Stimulated activated CD4-positive, alpha-beta T cell treated with anti-CD3 and anti-CD28 coated beads, Interleukin-1b, Interleukin-23, amount 100 ng/mL, for 4 hours (primary cell): ENCODE measurements at regions not wholly inside any gene's neighbourhood (a gene's known extent, or its start where the extent isn't known, plus 50 kb on each side); places are given as distances from the start of the nearest gene placed in this dataset.
"Not testable (repeated sequence)": the region's sequence is repeated elsewhere in the genome, so short reads cannot be mapped to it uniquely, and the experiment has no call there.

ENCODE experiments used
- DNase-seq, 2 donors: peaks; one replicate each; pipeline ENCODE4 v3.0.0-alpha.2; 2020; ENCODE audit warnings: low read depth in 2 of 2

- DNase-seq, result no peak
Measured at GRCh38 chr2:2898744-2899143, 478.9 kb downstream of the EIPR1 start.

GRCh38 chr2:2896643-2897042, 481.0 kb downstream of the EIPR1 start:
- no peak for DNase-seq

- no peak for DNase-seq
Measured at GRCh38 chr2:2896011-2896410, 481.6 kb downstream of the EIPR1 start.

- not testable (repeated sequence) for DNase-seq
Measured at GRCh38 chr2:2894011-2894410, 483.6 kb downstream of the EIPR1 start.

GRCh38 chr2:2892892-2893291, 484.7 kb downstream of the EIPR1 start:
- DNase-seq, result no peak

- no peak for DNase-seq
Measured at GRCh38 chr2:2892378-2892777, 485.2 kb downstream of the EIPR1 start.

GRCh38 chr2:2890901-2891300, 486.7 kb downstream of the EIPR1 start:
- no peak for DNase-seq

GRCh38 chr2:2890246-2890645, 487.4 kb downstream of the EIPR1 start:
- DNase-seq, result no peak

- DNase-seq, result no peak
Measured at GRCh38 chr2:2889646-2890045, 488.0 kb downstream of the EIPR1 start.

- DNase-seq, result no peak
Measured at GRCh38 chr2:2889141-2889540, 488.5 kb downstream of the EIPR1 start.

GRCh38 chr2:2887772-2888387, 489.7 kb downstream of the EIPR1 start:
- DNase-seq, result no peak

- no peak for DNase-seq
Measured at GRCh38 chr2:2886922-2887321, 490.7 kb downstream of the EIPR1 start.

GRCh38 chr2:2881499-2881898, 496.1 kb downstream of the EIPR1 start:
- no peak for DNase-seq

GRCh38 chr2:2880938-2881337, 496.7 kb downstream of the EIPR1 start:
- DNase-seq, result no peak

GRCh38 chr2:2879781-2880180, 497.8 kb downstream of the EIPR1 start:
- DNase-seq, result no peak

GRCh38 chr2:2879071-2879470, 498.5 kb downstream of the EIPR1 start:
- DNase-seq, result no peak

GRCh38 chr2:2877427-2877826, 500.2 kb downstream of the EIPR1 start:
- no peak for DNase-seq

- no peak for DNase-seq
Measured at GRCh38 chr2:2876331-2877221, 501.0 kb downstream of the EIPR1 start.

GRCh38 chr2:2875831-2876230, 501.8 kb downstream of the EIPR1 start:
- no peak for DNase-seq

- DNase-seq, result no peak
Measured at GRCh38 chr2:2875296-2875695, 502.3 kb downstream of the EIPR1 start.

- no peak for DNase-seq
Measured at GRCh38 chr2:2874805-2875204, 502.8 kb downstream of the EIPR1 start.

- DNase-seq, result no peak
Measured at GRCh38 chr2:2874341-2874740, 503.3 kb downstream of the EIPR1 start.

GRCh38 chr2:2873450-2873811, 504.2 kb downstream of the EIPR1 start:
- DNase-seq, result no peak
